ENCODE measurements at regions not wholly inside any gene's neighbourhood (a gene's known extent, or its start where the extent isn't known, plus 50 kb on each side); places are given as distances from the start of the nearest gene placed in this dataset.
A peak's percentile ranks its signal among the peaks of the same experiment; 100 is the strongest.

- ChIA-PET POLR2A (no interaction called here), CTCF (no interaction called here)
- no peak for ATAC-seq
Measured at GRCh38 chr15:46117071-46117470, 482.2 kb downstream of the SQOR start.

GRCh38 chr15:46120713-46121112, 485.9 kb downstream of the SQOR start:
- FAIRE-seq (no peak), DNase-seq (ENCODE audit: low read depth, low spot score) (no peak), ATAC-seq (no peak)
- SMC1A ChIA-PET (ENCODE audit: uncharacterized antibody, unreplicated experiment) = no interaction called here
- H2AFZ ChIP-seq (ENCODE audit: control insufficient read depth, low read depth, low read length) = no peak overlapping the region
- no peak overlapping the region for H3K27ac ChIP-seq (ENCODE audit: control insufficient read depth, insufficient read depth)
- no peaks in the 10 kb centered on the region for H3K79me2 ChIP-seq (ENCODE audit: control insufficient read depth, insufficient read depth, low read length)
- H3K4me1 ChIP-seq (ENCODE audit: control insufficient read depth, insufficient read depth, low read length) = no peaks in the 10 kb centered on the region
- no TSS peak for BruUV-seq (replicated peaks)
- H3K27me3 ChIP-seq (replicated peaks in 1 of 2; ENCODE audit: control insufficient read depth in 2 of 2, insufficient read depth in 2 of 2, low read length in 1 of 2) = no peaks in the 10 kb centered on the region
- H4K20me1 ChIP-seq (ENCODE audit: control insufficient read depth, insufficient read depth) = no peaks in the 10 kb centered on the region
- no peaks in the 10 kb centered on the region; the same call in 2 of the 3 replicates for H3K9me3 ChIP-seq (replicated peaks; ENCODE audit: control insufficient read depth, insufficient read depth, low read length)
- POLR2A ChIA-PET = no interaction called here
- CTCF ChIA-PET = no interaction called here
- no peak overlapping the region for H3K4me2 ChIP-seq (ENCODE audit: control insufficient read depth, insufficient read depth)
- no peak for TF ChIP-seq CEBPZ (IDR thresholded peaks at IDR 0.05; ENCODE audit: low read depth, low read length)
- TF ChIP-seq EP300 (IDR thresholded peaks at IDR 0.05; ENCODE audit: borderline replicate concordance in 1 of 2, control insufficient read depth in 1 of 2, low read depth in 2 of 2, low read length in 2 of 2) = no peak
- peak; percentile 42; the same call in 1 of the 2 replicates for TF ChIP-seq SPI1 (IDR thresholded peaks at IDR 0.05; ENCODE audit: borderline replicate concordance, insufficient read depth, low read depth, low read length)
- no peak for TF ChIP-seq NR2C1 (IDR thresholded peaks at IDR 0.05)
- TF ChIP-seq YBX1 (IDR thresholded peaks at IDR 0.05) = no peak
- TF ChIP-seq BCL11A (IDR thresholded peaks at IDR 0.05; ENCODE audit: low read depth, low read length) = no peak
- TF ChIP-seq ZNF217 (IDR thresholded peaks at IDR 0.05) = no peak
- no peak for TF ChIP-seq PBX3 (IDR thresholded peaks at IDR 0.05; ENCODE audit: insufficient replicate concordance, low read depth, low read length)
- RAD21 ChIA-PET (ENCODE audit: unreplicated experiment) = no interaction called here
- no peak overlapping the region for H3K9ac ChIP-seq (ENCODE audit: control insufficient read depth, insufficient read depth, low read length)
- intact Hi-C loops (cut with micrococcal nuclease; ENCODE audit: unreplicated experiment) = no loop called here
- in situ Hi-C loops (cut with MboI) = no loop called here
- no peak overlapping the region for H3K4me3 ChIP-seq
- WGBS (ENCODE audit: insufficient coverage, insufficient replicate concordance, low lambda C conversion rate, missing lambda C conversion rate) = 28% methylated on average over 3 of the region's 3 CpGs
- no peaks in the 10 kb centered on the region for H3K36me3 ChIP-seq (ENCODE audit: control insufficient read depth in 2 of 2, insufficient read depth in 2 of 2, low read length in 1 of 2)

More at GRCh38 chr15:46117071-46117470, 482.2 kb downstream of the SQOR start:
- ChIA-PET SMC1A (ENCODE audit: uncharacterized antibody, unreplicated experiment) (no interaction called here), RAD21 (ENCODE audit: unreplicated experiment) (no interaction called here)
- Histone ChIP-seq H4K20me1 (ENCODE audit: control insufficient read depth, insufficient read depth) (no peaks in the 10 kb centered on the region), H3K79me2 (ENCODE audit: control insufficient read depth, insufficient read depth, low read length) (no peaks in the 10 kb centered on the region), H3K27me3 (replicated peaks in 1 of 2; ENCODE audit: control insufficient read depth in 2 of 2, insufficient read depth in 2 of 2, low read length in 1 of 2) (no peaks in the 10 kb centered on the region), H3K9me3 (replicated peaks; ENCODE audit: control insufficient read depth, insufficient read depth, low read length) (no peaks in the 10 kb centered on the region; the same call in 2 of the 3 replicates), H2AFZ (ENCODE audit: control insufficient read depth, low read depth, low read length) (no peak overlapping the region), H3K9ac (ENCODE audit: control insufficient read depth, insufficient read depth, low read length) (no peak overlapping the region), H3K4me2 (ENCODE audit: control insufficient read depth, insufficient read depth) (no peak overlapping the region), H3K27ac (ENCODE audit: control insufficient read depth, insufficient read depth) (no peak overlapping the region), H3K36me3 (ENCODE audit: control insufficient read depth in 2 of 2, insufficient read depth in 2 of 2, low read length in 1 of 2) (no peaks in the 10 kb centered on the region), H3K4me1 (ENCODE audit: control insufficient read depth, insufficient read depth, low read length) (no peaks in the 10 kb centered on the region), H3K4me3 (no peak overlapping the region)
- no peak for DNase-seq (ENCODE audit: low read depth, low spot score)
- in situ Hi-C loops (cut with MboI) = no loop called here
- no peak for TF ChIP-seq SPI1 (IDR thresholded peaks at IDR 0.05; ENCODE audit: borderline replicate concordance, insufficient read depth, low read depth, low read length)
- TF ChIP-seq IRF4 (IDR thresholded peaks at IDR 0.05; ENCODE audit: low read depth, low read length) = no peak
- no peak for TF ChIP-seq IRF3 (IDR thresholded peaks at IDR 0.05)
- intact Hi-C loops (cut with micrococcal nuclease; ENCODE audit: unreplicated experiment) = no loop called here
- BruUV-seq (replicated peaks) = no TSS peak
- FAIRE-seq = no peak

Data from GM12878 (cell line).